SU-DHL-6 (cell line): ENCODE measurements at regions not wholly inside any gene's neighbourhood (a gene's known extent, or its start where the extent isn't known, plus 50 kb on each side); places are given as distances from the start of the nearest gene placed in this dataset.

Experiments used
- H2AFZ ChIP-seq: fragments of 200-600 bp; sonication (generic); 2 replicates; pipeline ENCODE4 v1.6.1; 2014; ENCODE audit warnings: low read depth, mild to moderate bottlenecking, moderate library complexity, mixed read lengths, antibody characterized with exemption, low read length; ENCODE audit not compliant: severe bottlenecking
- H3F3A ChIP-seq: fragments of 200-600 bp; shearing (Covaris generic); 2 replicates; pipeline ENCODE4 v1.6.0; 2016; ENCODE audit warnings: antibody characterized with exemption, mild to moderate bottlenecking; ENCODE audit not compliant: insufficient read depth
- H3K27ac ChIP-seq: fragments of 200-600 bp; sonication (generic); 2 replicates; pipeline ENCODE4 v1.5.1; 2016; ENCODE audit warnings: low read depth, mild to moderate bottlenecking, low read length, moderate library complexity, mixed read lengths
- H3K27me3 ChIP-seq: fragments of 200-600 bp; sonication (generic), shearing (Covaris generic); 2 replicates; pipeline ENCODE4 v1.6.0; 2014; ENCODE audit warnings: mild to moderate bottlenecking, low read length
- H3K36me3 ChIP-seq: fragments of 200-600 bp; sonication (generic); 2 replicates; pipeline ENCODE4 v1.6.1; 2014; ENCODE audit warnings: mild to moderate bottlenecking, low read length, mixed read lengths
- H3K4me2 ChIP-seq: fragments of 300-600, 200-600 bp; shearing (Covaris generic), sonication (generic); 2 replicates; pipeline ENCODE4 v1.6.0; 2014; ENCODE audit warnings: low read length, low read depth, mild to moderate bottlenecking; ENCODE audit not compliant: poor library complexity, severe bottlenecking
- H3K4me3 ChIP-seq: fragments of 200-600 bp; sonication (generic); 2 replicates; pipeline ENCODE4 v1.5.1; 2014; ENCODE audit warnings: antibody characterized with exemption, low read length, mild to moderate bottlenecking, mixed read lengths; ENCODE audit not compliant: insufficient read depth, poor library complexity, severe bottlenecking
- H3K79me2 ChIP-seq: fragments of 200-600 bp; sonication (generic); 2 replicates; pipeline ENCODE4 v1.6.1; 2014; ENCODE audit warnings: mild to moderate bottlenecking, low read length, moderate library complexity; ENCODE audit not compliant: insufficient read depth
- H3K9ac ChIP-seq: fragments of 200-600 bp; sonication (generic); 2 replicates; pipeline ENCODE4 v1.7.0; 2014; ENCODE audit warnings: mild to moderate bottlenecking, low read length
- H3K9me2 ChIP-seq: fragments of 200-600 bp; sonication (generic); replicated peaks from 2 replicates; pipeline ENCODE4 v1.6.1; 2014; ENCODE audit warnings: low read length; ENCODE audit not compliant: insufficient read depth
- H3K9me3 ChIP-seq: fragments of 200-600 bp; sonication (generic); 2 replicates; pipeline ENCODE4 v1.6.1; 2014; ENCODE audit warnings: low read length, mixed read lengths; ENCODE audit not compliant: insufficient read depth
- H4K20me1 ChIP-seq: fragments of 200-600 bp; sonication (generic); 2 replicates; pipeline ENCODE4 v1.6.1; 2014; ENCODE audit warnings: low read depth, mild to moderate bottlenecking, antibody characterized with exemption, low read length, moderate library complexity, mixed read lengths
- EZH2phosphoT487 ChIP-seq: fragments of 200-600 bp; sonication (generic), shearing (Covaris generic); conservative IDR thresholded peaks from 2 replicates; pipeline ENCODE4 v1.6.1; 2018; ENCODE audit warnings: mild to moderate bottlenecking, antibody characterized with exemption, low read length, moderate library complexity, mixed read lengths
- TF ChIP-seq, protein P1 (sequence below): fragments of 200-600 bp; sonication (generic); IDR thresholded peaks from one replicate; pipeline ENCODE4 v1.5.1; 2017; ENCODE audit warnings: antibody characterized with exemption, mild to moderate bottlenecking, low read length, moderate library complexity; ENCODE audit not compliant: insufficient read depth, poor library complexity, severe bottlenecking

DNA sequence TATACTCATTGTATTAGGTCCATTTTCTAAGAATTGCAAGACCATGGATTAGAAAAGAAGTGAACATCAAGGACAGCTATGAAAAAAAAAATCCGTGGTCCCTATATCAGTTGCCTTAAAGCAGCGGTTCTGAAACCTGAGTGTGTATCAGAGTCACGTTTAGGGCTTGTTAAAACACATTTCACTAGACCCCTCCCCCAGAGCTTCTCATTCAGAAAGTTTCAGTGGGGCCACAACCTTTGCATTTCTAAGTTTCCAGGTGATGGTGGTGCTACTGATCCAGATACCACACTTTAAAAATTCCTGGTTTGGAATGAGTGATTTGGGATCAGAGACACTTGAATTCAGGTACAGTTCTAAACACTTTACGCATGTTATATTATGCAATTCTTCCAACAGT lies 96.1 kb upstream of the PRMT6 start:
- no peaks in the 10 kb centered on the region for H3K79me2 ChIP-seq
- no peaks in the 10 kb centered on the region for H3K9me3 ChIP-seq
- H4K20me1 ChIP-seq = no peaks in the 10 kb centered on the region
- no peaks in the 10 kb centered on the region for H3K27me3 ChIP-seq
- no peaks in the 10 kb centered on the region for H3F3A ChIP-seq
- no peak overlapping the region for H3K27ac ChIP-seq
- H3K36me3 ChIP-seq = no peaks in the 10 kb centered on the region
- H3K9me2 ChIP-seq = no peaks in the 10 kb centered on the region
- H3K4me3 ChIP-seq = no peak overlapping the region
- no peak for TF ChIP-seq EZH2phosphoT487
- TF ChIP-seq, protein P1, sequence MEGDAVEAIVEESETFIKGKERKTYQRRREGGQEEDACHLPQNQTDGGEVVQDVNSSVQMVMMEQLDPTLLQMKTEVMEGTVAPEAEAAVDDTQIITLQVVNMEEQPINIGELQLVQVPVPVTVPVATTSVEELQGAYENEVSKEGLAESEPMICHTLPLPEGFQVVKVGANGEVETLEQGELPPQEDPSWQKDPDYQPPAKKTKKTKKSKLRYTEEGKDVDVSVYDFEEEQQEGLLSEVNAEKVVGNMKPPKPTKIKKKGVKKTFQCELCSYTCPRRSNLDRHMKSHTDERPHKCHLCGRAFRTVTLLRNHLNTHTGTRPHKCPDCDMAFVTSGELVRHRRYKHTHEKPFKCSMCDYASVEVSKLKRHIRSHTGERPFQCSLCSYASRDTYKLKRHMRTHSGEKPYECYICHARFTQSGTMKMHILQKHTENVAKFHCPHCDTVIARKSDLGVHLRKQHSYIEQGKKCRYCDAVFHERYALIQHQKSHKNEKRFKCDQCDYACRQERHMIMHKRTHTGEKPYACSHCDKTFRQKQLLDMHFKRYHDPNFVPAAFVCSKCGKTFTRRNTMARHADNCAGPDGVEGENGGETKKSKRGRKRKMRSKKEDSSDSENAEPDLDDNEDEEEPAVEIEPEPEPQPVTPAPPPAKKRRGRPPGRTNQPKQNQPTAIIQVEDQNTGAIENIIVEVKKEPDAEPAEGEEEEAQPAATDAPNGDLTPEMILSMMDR = no peak
- no peak overlapping the region for H3K9ac ChIP-seq
- H3K4me2 ChIP-seq = no peak overlapping the region
- H2AFZ ChIP-seq = no peak overlapping the region

DNA sequence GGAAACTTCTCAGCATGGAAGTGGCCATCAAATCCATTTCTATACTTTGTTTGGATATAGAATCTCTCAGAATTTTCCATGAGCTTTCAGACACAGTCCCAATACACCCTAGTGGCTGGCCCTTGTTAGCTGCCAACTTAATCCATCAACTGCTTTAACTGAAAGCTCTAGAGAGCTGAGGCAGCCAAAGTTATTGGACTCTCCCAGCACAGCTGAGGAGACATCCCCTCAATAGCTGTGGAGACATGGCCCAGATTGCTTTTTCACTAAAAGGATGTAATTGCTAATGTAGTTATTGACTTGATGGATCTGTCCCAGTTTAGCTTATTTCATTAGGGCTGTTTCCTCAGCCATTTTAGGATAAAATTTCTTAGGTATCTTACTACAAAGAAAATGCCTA lies 94.8 kb upstream of the PRMT6 start:
- TF ChIP-seq, protein P1 = no peak
- TF ChIP-seq EZH2phosphoT487 = no peak
- H2AFZ ChIP-seq = no peak overlapping the region

DNA sequence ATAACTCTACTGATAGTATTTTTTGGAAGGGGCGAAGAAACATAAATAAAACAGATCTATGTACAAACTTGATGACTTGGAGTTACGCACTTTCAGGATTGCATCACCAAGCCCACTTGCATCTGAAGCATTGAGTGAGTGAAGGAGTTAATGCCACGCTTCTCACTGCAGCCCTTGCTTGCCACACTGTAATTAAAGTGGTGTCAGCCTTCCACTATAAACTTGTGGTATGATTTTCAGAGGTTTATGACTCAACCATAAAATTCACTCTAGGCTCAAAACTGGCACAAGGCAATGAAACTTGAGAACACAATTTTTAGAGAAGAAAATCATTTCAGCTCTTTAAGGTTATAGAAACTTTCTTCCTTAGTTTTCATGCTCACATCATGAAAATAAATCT lies 93.9 kb upstream of the PRMT6 start:
- TF ChIP-seq, protein P1 = no peak
- TF ChIP-seq EZH2phosphoT487 = no peak
- Histone ChIP-seq H3F3A (no peaks in the 10 kb centered on the region), H4K20me1 (no peaks in the 10 kb centered on the region), H3K9me3 (no peaks in the 10 kb centered on the region), H3K4me3 (no peak overlapping the region), H2AFZ (no peak overlapping the region), H3K36me3 (no peaks in the 10 kb centered on the region), H3K4me2 (no peak overlapping the region), H3K9me2 (no peaks in the 10 kb centered on the region), H3K27me3 (no peaks in the 10 kb centered on the region), H3K9ac (no peak overlapping the region), H3K27ac (no peak overlapping the region), H3K79me2 (no peaks in the 10 kb centered on the region)

More for the DNA sequence above, 94.8 kb upstream of the PRMT6 start:
- Histone ChIP-seq H3K4me2 (no peak overlapping the region), H3K27me3 (no peaks in the 10 kb centered on the region), H3K4me3 (no peak overlapping the region), H4K20me1 (no peaks in the 10 kb centered on the region), H3F3A (no peaks in the 10 kb centered on the region), H3K36me3 (no peaks in the 10 kb centered on the region), H3K9me2 (no peaks in the 10 kb centered on the region), H3K27ac (no peak overlapping the region), H3K9ac (no peak overlapping the region), H3K9me3 (no peaks in the 10 kb centered on the region), H3K79me2 (no peaks in the 10 kb centered on the region)

DNA sequence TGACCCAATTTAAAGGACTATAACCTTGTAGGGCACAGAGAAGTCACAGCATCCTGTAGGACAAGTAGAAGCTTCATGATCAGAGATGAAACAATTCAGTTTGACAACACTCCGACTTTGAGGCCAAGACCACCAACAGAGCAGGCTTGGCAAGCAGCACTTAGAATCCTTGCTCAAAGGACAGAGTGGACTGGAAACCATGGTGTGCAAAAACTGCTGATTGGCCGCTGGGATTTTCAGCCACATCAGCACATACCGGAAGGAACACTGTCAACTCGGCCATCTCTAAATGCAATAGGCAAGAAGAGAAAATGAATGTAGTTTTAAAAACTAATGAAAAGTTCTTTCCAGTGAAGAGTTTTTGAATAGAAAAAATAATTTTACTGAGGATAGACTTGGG lies 92.0 kb upstream of the PRMT6 start:
- no peak overlapping the region for H3K27ac ChIP-seq
- no peak overlapping the region for H2AFZ ChIP-seq
- no peak overlapping the region for H3K4me2 ChIP-seq
- no peaks in the 10 kb centered on the region for H3K36me3 ChIP-seq
- no peaks in the 10 kb centered on the region for H3K27me3 ChIP-seq
- H3K9me3 ChIP-seq = no peaks in the 10 kb centered on the region
- H4K20me1 ChIP-seq = no peaks in the 10 kb centered on the region
- H3F3A ChIP-seq = no peaks in the 10 kb centered on the region
- H3K79me2 ChIP-seq = no peaks in the 10 kb centered on the region
- H3K4me3 ChIP-seq = no peak overlapping the region
- TF ChIP-seq, protein P1 = no peak
- TF ChIP-seq EZH2phosphoT487 = no peak
- H3K9ac ChIP-seq = no peak overlapping the region
- no peaks in the 10 kb centered on the region for H3K9me2 ChIP-seq
